Endothelial cell of umbilical vein (primary cell): ENCODE measurements at regions not wholly inside any gene's neighbourhood (a gene's known extent, or its start where the extent isn't known, plus 50 kb on each side); places are given as distances from the start of the nearest gene placed in this dataset.

ENCODE experiments used
- EZH2 ChIP-seq: IDR thresholded peaks from 2 replicates; pipeline ENCODE4 v1.6.1; 2012; ENCODE audit warnings: borderline replicate concordance, low read depth, mild to moderate bottlenecking, moderate library complexity, low read length, inconsistent platforms; ENCODE audit not compliant: severe bottlenecking
- POLR2AphosphoS5 ChIP-seq: IDR thresholded peaks from 2 replicates; pipeline ENCODE4 v1.6.1; 2012; ENCODE audit warnings: low read depth, mild to moderate bottlenecking, control low read depth, low read length, moderate library complexity; ENCODE audit not compliant: insufficient read depth
- TF ChIP-seq, protein P1 (sequence below), 2 donors: IDR thresholded peaks; 1 replicate in 1 of 2; 2 replicates in 1 of 2; pipeline ENCODE4 v1.5.1; 2011; ENCODE audit warnings: low read length in 2 of 2, mild to moderate bottlenecking in 2 of 2, moderate library complexity in 2 of 2, control low read depth in 1 of 2, inconsistent platforms in 1 of 2, low read depth in 1 of 2; ENCODE audit not compliant: insufficient read depth in 1 of 2; ENCODE audit errors: extremely low read depth in 1 of 2

DNA sequence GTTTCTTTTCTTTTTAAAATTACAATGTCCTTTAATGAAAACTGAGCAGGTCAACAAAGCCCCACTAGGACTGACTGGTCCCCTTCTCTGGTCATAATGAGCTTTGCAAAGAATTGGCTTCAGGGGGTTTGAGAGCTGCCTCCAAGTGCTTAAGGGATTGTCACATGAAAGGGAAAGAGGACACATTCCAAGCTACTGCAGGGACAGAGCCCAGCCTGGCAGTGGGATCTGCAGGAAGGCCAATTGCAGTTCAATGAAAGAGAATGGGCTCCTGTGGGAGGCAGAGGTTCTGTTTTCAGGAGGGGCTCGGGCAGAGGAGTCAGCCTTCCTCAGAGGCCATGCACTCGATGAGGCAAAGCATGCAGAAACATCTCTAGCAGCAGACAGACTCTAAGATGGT lies 84.1 kb upstream of the ACKR3 start:
- TF ChIP-seq EZH2 (no peak), POLR2AphosphoS5 (no peak)
- TF ChIP-seq, protein P1, sequence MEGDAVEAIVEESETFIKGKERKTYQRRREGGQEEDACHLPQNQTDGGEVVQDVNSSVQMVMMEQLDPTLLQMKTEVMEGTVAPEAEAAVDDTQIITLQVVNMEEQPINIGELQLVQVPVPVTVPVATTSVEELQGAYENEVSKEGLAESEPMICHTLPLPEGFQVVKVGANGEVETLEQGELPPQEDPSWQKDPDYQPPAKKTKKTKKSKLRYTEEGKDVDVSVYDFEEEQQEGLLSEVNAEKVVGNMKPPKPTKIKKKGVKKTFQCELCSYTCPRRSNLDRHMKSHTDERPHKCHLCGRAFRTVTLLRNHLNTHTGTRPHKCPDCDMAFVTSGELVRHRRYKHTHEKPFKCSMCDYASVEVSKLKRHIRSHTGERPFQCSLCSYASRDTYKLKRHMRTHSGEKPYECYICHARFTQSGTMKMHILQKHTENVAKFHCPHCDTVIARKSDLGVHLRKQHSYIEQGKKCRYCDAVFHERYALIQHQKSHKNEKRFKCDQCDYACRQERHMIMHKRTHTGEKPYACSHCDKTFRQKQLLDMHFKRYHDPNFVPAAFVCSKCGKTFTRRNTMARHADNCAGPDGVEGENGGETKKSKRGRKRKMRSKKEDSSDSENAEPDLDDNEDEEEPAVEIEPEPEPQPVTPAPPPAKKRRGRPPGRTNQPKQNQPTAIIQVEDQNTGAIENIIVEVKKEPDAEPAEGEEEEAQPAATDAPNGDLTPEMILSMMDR (IDR thresholded peaks at IDR 0.05; ENCODE audit: extremely low read depth in 1 of 2, insufficient read depth in 1 of 2, low read depth in 1 of 2, low read length in 2 of 2) = no peak
